ENCODE measurements at regions not wholly inside any gene's neighbourhood (a gene's known extent, or its start where the extent isn't known, plus 50 kb on each side); places are given as distances from the start of the nearest gene placed in this dataset.
A peak's percentile ranks its signal among the peaks of the same experiment; 100 is the strongest.

GRCh38 chr1:80365359-80366021, 1359.0 kb upstream of the ADGRL4 start:
- no peaks in the 10 kb centered on the region for H3K27me3 ChIP-seq (ENCODE audit: insufficient read depth, low read depth, low read length)

DNA sequence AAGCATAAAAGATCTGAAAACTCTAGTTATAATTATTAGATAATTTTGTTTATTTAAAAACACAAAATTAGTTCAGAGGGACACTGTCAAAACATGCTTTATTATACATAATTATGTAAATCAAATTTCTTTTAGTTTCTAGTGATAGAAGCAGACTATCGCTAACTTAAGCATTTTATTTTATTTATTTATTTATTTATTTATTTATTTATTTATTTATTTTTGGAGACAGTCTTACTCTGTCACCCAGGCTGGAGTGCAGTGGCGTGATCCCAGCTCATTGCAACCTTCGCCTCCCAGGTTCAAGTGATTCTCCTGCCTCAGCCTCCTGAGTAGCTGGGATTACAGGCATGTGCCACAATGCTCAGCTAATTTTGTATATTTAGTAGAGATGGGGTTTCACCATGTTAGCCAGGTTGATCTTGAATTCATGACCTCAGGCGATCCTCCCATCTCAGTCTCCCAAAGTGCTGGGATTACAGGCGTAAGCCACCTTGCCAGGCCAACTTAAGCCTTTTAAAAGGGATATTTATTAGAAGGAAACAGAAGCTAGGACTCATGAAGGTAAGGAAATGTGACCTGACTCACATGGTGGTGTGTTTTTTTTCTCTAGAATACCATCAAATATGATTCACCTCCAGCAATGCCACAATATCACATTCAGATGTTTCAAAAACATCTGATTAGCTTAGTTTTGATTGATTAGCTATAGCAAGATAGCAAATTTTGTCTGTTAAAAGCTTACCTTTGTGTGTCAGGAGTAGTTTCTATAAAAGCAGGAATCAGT, 1357.4 kb upstream of the ADGRL4 start:
- no peaks in the 10 kb centered on the region for H3K36me3 ChIP-seq (ENCODE audit: insufficient read depth, low read length)
- H3F3A ChIP-seq (ENCODE audit: insufficient read depth, low read length, poor library complexity, severe bottlenecking) = peaks cover 5% of the 10 kb centered on the region
- no peaks in the 10 kb centered on the region for H4K20me1 ChIP-seq (ENCODE audit: insufficient read depth)
- H3K79me2 ChIP-seq (replicated peaks; ENCODE audit: insufficient read depth, low read length) = no peaks in the 10 kb centered on the region
- H3K4me2 ChIP-seq (ENCODE audit: low read length) = no peak overlapping the region
- no peak overlapping the region for H3K4me3 ChIP-seq (ENCODE audit: low read length)
- no peak overlapping the region for H3K9ac ChIP-seq (ENCODE audit: low read length)
- H3K9me2 ChIP-seq (ENCODE audit: insufficient read depth, low read length) = no peaks in the 10 kb centered on the region
- H3K27me3 ChIP-seq (ENCODE audit: insufficient read depth, low read depth, low read length) = no peaks in the 10 kb centered on the region
- no peak overlapping the region for H3K27ac ChIP-seq (ENCODE audit: low read length)
- H3K9me3 ChIP-seq (ENCODE audit: low read length) = no peaks in the 10 kb centered on the region
- no peak overlapping the region for H2AFZ ChIP-seq (ENCODE audit: low read depth, low read length)
- TF ChIP-seq SMC3 (conservative IDR thresholded peaks at IDR 0.05; ENCODE audit: poor library complexity) (no peak), POLR2AphosphoS5 (IDR thresholded peaks at IDR 0.05) (no peak), EZH2 (IDR thresholded peaks at IDR 0.05; ENCODE audit: borderline replicate concordance, insufficient read depth, low read length, poor library complexity, severe bottlenecking) (no peak), MXI1 (conservative IDR thresholded peaks at IDR 0.05; ENCODE audit: poor library complexity, severe bottlenecking) (no peak), RAD21 (conservative IDR thresholded peaks at IDR 0.05) (no peak), EP300 (conservative IDR thresholded peaks at IDR 0.05; ENCODE audit: poor library complexity, severe bottlenecking) (no peak)
- TF ChIP-seq, protein P1, sequence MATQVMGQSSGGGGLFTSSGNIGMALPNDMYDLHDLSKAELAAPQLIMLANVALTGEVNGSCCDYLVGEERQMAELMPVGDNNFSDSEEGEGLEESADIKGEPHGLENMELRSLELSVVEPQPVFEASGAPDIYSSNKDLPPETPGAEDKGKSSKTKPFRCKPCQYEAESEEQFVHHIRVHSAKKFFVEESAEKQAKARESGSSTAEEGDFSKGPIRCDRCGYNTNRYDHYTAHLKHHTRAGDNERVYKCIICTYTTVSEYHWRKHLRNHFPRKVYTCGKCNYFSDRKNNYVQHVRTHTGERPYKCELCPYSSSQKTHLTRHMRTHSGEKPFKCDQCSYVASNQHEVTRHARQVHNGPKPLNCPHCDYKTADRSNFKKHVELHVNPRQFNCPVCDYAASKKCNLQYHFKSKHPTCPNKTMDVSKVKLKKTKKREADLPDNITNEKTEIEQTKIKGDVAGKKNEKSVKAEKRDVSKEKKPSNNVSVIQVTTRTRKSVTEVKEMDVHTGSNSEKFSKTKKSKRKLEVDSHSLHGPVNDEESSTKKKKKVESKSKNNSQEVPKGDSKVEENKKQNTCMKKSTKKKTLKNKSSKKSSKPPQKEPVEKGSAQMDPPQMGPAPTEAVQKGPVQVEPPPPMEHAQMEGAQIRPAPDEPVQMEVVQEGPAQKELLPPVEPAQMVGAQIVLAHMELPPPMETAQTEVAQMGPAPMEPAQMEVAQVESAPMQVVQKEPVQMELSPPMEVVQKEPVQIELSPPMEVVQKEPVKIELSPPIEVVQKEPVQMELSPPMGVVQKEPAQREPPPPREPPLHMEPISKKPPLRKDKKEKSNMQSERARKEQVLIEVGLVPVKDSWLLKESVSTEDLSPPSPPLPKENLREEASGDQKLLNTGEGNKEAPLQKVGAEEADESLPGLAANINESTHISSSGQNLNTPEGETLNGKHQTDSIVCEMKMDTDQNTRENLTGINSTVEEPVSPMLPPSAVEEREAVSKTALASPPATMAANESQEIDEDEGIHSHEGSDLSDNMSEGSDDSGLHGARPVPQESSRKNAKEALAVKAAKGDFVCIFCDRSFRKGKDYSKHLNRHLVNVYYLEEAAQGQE (IDR thresholded peaks at IDR 0.05; ENCODE audit: borderline replicate concordance) = no peak
- TF ChIP-seq, protein P2, sequence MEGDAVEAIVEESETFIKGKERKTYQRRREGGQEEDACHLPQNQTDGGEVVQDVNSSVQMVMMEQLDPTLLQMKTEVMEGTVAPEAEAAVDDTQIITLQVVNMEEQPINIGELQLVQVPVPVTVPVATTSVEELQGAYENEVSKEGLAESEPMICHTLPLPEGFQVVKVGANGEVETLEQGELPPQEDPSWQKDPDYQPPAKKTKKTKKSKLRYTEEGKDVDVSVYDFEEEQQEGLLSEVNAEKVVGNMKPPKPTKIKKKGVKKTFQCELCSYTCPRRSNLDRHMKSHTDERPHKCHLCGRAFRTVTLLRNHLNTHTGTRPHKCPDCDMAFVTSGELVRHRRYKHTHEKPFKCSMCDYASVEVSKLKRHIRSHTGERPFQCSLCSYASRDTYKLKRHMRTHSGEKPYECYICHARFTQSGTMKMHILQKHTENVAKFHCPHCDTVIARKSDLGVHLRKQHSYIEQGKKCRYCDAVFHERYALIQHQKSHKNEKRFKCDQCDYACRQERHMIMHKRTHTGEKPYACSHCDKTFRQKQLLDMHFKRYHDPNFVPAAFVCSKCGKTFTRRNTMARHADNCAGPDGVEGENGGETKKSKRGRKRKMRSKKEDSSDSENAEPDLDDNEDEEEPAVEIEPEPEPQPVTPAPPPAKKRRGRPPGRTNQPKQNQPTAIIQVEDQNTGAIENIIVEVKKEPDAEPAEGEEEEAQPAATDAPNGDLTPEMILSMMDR (IDR thresholded peaks at IDR 0.05; ENCODE audit: poor library complexity, severe bottlenecking) = no peak

More at GRCh38 chr1:80365359-80366021, 1359.0 kb upstream of the ADGRL4 start:
- H3K4me3 ChIP-seq (ENCODE audit: low read length) = no peak overlapping the region
- no peak overlapping the region for H3K4me2 ChIP-seq (ENCODE audit: low read length)
- no peaks in the 10 kb centered on the region for H3K79me2 ChIP-seq (replicated peaks; ENCODE audit: insufficient read depth, low read length)
- no peaks in the 10 kb centered on the region for H3K36me3 ChIP-seq (ENCODE audit: insufficient read depth, low read length)
- H3K9ac ChIP-seq (ENCODE audit: low read length) = no peak overlapping the region
- no peaks in the 10 kb centered on the region for H3K9me3 ChIP-seq (ENCODE audit: low read length)
- no peak overlapping the region for H2AFZ ChIP-seq (ENCODE audit: low read depth, low read length)
- peaks cover 5% of the 10 kb centered on the region for H3F3A ChIP-seq (ENCODE audit: insufficient read depth, low read length, poor library complexity, severe bottlenecking)
- TF ChIP-seq MXI1 (conservative IDR thresholded peaks at IDR 0.05; ENCODE audit: poor library complexity, severe bottlenecking) (no peak), RAD21 (conservative IDR thresholded peaks at IDR 0.05) (no peak), EP300 (conservative IDR thresholded peaks at IDR 0.05; ENCODE audit: poor library complexity, severe bottlenecking) (peak; percentile 71), EZH2 (IDR thresholded peaks at IDR 0.05; ENCODE audit: borderline replicate concordance, insufficient read depth, low read length, poor library complexity, severe bottlenecking) (no peak), SMC3 (conservative IDR thresholded peaks at IDR 0.05; ENCODE audit: poor library complexity) (no peak), POLR2AphosphoS5 (IDR thresholded peaks at IDR 0.05) (peak; percentile 45), TAF1 (IDR thresholded peaks at IDR 0.05; ENCODE audit: low read depth) (no peak)
- TF ChIP-seq, protein P2 (IDR thresholded peaks at IDR 0.05; ENCODE audit: poor library complexity, severe bottlenecking) = no peak
- TF ChIP-seq, protein P1 (IDR thresholded peaks at IDR 0.05; ENCODE audit: borderline replicate concordance) = no peak
- no peak overlapping the region for H3K27ac ChIP-seq (ENCODE audit: low read length)
- no peaks in the 10 kb centered on the region for H3K9me2 ChIP-seq (ENCODE audit: insufficient read depth, low read length)
- no peaks in the 10 kb centered on the region for H4K20me1 ChIP-seq (ENCODE audit: insufficient read depth)

Data from neural cell (in vitro differentiated cells).